ENCODE measurements at regions not wholly inside any gene's neighbourhood (a gene's known extent, or its start where the extent isn't known, plus 50 kb on each side); places are given as distances from the start of the nearest gene placed in this dataset.
"Not testable (repeated sequence)": the region's sequence is repeated elsewhere in the genome, so short reads cannot be mapped to it uniquely, and the experiment has no call there.

DNA sequence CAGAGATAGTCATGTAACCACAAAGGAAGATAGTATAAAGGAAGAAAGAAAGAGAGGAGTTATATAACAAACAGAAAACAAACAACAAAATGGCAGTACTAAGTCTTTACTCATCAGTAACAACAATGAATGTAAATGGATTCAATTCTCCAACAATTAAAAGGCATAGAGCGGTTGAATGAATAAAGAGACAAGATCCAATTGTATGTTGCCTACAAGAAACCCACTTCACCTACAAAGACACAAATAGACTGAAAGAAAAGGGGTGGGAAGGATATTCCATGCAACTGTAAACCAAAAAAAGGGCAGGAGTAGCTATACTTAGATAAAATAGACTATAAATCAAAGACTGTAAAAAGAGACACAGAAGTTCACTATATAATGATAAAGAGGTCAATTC is 157.3 kb upstream of the CREB1 start:
- no peak for DNase-seq

DNA sequence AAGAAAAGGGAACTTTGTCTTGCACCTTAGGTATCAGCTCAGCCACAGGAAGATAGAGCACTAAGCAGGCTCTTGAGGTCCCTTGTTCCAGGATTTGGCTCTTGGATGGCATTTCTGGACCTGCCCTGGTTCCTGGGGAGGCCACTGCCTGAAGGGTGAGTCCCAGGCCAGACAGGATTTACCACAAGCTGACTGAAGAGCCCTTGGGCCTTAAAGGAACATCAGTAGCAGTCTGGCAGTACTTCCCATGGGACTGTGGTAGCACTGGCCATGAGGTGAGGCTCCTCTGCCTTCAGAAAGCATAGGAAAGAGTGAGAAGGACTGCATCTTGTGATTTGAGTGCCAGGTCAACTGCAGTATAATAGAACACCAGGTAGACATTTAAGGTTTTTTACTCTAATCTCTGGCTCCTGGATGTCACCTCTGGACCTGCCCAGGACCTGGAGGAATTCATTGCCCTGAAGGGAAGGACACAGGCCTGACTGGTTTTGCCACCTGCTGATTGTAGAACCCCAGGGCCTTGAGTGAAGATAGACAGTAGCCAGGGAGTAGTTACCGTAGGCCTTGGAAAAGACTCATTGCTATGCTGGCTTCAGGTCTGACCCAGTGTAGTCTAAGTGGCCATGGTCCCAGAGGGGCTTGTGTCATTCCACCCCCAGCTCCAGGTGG is 154.4 kb upstream of the CREB1 start:
- no peak for DNase-seq

DNA sequence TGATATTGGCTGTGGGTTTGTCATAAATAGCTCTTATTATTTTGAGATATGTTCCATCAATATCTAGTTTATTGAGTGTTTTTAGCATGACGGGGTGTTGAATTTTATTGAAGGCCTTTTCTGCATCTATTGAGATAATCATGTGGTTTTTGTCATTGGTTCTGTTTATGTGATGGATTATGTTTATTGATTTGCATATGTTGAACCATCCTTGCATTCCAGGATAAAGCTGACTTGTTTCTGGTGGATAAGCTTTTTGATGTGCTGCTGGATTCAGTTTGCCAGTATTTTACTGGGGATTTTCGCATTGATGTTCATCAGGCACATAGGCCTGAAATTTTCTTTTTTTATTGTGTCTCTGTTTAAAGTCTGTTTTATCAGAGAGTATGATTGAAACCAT is 151.1 kb upstream of the CREB1 start:
- DNase-seq: not testable (repeated sequence)

DNA sequence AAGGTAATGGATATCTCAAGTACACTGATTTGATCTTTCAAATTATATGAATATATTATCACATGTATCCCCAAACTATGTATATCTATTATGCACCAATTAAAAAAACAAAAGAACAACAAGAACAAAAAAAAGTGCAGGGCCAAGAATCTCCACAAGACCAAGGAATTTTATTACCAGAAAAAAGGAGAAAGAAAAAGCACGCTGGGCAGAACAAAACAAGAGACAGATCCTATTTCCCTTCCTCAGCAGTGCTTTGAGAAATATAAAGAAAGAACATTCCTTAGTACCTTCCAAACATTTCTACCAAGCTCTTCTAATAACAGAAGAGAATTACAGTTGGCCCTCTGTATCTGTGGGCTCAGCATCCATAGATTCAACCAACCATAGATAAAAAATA is 144.7 kb upstream of the CREB1 start:
- DNase-seq: no peak

DNA sequence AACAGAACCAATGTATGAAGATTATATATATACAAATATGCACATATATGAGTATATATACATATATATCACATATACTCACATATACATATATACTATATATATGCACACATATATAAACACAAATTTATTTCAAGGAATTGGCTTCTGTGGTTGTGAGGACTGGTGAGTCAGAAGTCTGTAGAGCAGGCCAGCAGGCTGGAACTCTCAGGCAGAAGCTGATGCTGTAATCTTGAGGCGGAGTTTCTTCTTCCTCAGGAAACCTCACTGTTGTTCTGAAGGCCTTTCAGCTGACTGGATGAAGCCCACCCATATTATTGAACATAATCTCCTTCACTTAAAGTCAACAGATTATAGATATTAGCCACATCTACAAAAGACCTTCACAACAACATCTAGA is 143.9 kb upstream of the CREB1 start:
- no peak for DNase-seq

DNA sequence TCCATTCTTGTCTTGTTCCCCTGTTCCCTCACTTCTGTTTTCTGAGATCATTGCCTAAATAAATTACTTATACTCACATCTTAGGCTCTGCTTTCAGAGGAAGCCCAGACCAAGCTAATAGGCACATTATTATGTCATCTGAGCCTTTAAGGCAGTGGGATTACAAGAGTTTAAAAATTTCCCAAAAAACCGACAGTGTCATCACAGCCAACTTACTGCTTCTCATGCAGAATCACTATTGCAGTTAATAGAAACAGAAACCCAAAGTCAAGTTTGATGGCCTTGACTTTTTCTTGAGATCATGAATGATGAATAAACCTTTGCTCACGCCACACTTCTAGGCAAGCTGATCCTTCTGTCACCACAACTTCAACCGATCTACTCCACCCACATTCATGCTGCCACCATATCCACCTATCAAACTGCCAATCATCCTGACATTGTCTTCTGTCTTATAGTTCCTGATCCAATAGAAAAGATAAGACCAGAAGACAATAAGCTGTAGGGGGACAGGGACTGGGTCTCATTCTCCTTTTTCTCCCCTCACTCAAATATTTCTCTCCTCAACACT is 142.7 kb upstream of the CREB1 start:
- DNase-seq: no peak

DNA sequence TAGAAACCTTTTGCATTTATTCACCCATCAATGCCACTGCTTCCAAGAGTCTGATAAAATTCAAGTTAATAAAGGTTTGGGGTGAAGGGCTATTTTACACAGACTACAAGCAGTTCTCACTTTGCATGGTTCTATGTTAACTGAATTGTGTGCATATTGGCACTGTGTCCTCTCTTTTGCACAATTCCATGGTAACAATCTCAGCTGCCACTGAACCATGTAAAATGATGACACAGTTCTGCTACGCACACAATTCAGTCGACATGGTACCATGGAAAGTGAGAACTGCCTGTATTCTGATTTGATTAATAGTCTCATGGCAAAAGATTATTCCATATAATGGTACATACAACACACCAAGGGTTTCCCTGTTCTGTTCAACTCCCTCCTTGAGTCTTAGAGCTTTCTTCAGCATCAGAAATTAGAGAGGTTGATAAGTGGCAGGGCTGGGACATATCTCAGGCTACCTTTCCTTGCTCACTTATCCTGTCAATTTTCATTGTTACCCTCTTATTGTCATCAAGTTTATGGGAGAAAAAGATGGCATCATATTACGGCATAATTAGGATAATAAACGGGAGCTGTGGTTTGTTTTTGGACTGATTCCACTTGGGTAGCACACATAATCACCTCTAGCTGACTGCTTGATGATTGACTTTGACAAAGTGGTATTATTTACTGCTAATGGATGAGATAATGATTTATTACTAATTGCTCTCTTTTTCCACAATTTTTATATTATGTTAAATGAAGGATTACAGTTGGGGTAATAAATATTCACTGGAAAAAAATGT is 139.3 kb upstream of the CREB1 start:
- DNase-seq: no peak

DNA sequence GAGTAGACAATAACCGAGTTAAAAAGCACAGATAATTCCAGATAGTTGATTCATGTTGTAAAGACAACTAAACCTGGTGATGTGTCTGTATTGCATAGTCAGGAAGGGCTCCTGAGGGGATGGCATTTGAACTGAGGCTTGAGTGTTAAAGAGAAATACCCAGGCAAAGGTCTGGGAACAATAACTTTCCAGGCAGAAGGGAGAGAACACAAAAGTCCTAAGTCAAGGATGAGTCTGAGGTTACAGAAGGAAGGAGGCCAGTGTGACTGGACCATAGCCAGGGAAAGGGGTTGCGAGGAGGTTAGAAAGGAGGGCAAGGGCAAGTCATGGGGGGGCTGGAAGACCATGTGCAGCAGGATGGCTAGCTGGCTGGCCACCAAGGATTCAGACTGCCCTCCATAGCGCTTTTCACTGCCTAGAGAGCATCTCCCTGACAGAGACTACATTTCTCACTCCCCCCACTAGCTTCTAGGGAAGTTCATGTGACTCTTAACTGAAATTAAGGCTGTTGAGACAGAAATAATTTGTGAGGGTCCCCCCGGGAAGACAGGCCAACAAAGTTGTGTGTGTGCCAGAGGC is 135.5 kb upstream of the CREB1 start:
- DNase-seq: no peak

DNA sequence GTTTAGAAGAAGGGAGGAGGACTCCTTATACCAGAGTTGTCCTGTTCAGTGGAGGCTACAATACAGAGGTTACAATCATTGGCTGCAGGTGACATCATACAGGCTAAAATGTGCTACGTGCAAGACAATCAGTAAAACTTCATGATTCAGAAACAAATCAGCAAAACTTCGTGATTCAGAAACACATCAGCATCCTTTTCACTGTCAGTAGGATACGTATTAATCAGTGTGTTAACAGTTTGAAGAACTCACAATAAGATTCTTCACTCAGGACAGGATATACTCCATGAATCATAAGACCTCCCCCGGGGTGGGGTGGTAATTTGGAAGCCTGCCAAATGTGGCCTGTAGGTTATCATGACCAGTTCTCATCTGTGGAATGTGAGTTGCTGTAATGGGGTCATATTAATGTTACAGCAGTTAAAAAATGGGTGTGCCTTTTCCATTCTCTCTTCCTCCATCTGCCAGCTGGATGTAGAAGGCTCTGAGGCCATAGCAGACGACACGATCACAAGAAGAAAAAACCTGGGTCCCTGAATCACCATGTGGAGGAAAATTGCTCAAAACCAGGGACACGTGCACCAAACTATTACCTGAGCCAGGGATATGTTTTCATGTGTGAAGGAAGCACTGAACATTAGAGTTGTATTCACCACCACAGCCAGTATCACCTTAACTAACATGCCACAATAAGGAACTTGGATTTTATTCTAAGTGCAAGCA is 134.8 kb upstream of the CREB1 start:
- DNase-seq: peak; percentile 69

DNA sequence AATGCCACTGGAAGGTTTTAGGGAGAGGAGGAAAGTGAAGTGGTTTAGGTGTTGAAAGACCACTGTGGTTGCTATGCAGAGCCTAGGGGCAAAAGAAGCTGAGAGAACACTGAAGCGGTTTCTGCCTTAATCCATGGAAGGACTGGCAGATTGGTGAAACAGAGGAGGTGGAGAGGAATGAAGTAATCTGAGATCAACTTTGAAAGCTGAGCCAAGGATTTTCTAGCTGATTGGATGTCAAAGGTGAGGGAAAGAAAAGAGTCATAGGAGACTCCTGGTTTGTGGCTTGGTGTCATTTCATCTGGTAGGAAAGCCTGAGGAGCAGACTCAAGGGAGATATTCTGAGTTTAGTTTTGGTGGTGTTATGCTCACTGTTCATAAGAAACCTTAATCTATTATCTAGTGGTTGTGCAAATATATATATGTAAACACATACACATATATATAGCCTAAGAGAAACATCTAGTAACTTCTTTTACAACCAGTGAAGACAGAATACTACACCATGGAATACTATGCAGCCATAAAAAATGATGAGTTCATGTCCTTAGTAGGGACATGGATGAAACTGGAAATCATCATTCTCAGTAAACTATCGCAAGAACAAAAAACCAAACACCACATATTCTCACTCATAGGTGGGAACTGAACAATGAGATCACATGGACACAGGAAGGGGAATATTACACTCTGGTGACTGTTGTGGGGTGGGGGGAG is 134.1 kb upstream of the CREB1 start:
- no peak for DNase-seq

DNA sequence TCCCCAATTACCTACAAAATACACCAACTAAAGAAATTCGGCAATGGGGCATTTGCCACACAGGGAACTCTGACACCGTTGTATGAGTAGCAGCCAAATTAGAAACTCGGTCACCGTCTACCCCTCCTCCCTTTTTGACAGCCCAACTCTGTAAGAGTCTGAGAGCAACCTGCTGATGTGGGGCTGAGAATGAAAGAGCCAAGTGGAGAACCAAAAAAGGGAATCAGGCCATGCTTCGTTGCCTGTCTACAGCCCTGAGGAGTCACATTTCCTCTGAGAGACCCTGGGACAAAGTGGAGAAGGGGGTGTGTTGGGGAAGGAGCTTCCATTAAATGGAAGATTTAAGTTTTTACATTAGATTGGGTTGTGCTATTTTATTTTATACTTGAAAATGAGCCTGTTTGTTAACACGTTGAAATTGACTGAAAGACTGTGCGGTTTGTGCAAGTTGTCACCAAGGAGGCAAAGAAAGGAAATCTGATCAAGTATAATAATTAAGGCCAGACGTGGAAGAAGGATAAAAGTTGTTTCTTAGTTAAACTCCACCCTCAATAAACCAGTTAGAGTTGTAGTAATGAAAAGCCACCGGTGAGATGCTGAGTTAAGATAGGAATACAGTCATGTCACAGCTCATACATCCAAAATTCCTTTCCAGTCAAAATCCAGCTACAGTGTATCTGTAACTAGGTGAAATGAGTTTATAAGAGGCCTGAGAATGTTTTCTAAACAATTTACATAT is 131.7 kb upstream of the CREB1 start:
- no peak for DNase-seq

DNA sequence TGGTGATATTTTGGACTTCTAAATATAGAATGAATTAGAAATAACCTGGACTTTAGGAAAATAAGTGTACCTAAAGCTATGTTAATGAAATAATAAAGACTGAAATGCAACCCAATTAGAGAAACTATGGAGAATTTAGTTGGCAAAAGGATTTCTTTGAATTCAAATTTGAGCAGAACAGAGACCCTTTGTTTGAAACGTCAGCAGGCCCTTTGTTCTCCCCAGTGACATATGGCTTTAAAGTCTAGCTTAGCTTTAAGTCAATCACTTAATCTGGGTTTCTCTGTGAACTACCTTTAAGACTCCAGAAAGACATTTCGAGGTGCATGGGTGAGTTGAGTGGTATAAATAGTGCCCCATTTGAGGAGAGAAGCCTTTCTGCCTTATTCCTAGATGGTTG is 130.5 kb upstream of the CREB1 start:
- no peak for DNase-seq

DNA sequence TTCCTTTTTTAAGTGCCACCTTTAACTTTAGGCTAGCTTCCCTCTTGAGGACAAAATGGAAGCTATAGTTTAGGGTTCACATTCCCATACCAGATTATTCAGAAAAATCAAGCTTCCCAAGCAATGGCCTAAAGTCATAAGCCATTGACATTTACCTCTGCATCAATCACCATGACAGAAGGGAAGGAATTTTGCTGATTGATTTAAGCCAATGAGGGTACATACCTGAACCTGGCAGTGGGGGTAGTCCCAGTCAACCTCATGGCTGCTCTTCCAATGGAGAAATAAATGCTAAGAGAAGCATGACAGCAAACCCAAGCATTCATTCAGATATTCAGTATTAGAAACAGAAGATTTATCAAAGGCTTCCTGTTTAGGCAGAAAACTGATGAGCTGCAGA is 128.4 kb upstream of the CREB1 start:
- DNase-seq: no peak

DNA sequence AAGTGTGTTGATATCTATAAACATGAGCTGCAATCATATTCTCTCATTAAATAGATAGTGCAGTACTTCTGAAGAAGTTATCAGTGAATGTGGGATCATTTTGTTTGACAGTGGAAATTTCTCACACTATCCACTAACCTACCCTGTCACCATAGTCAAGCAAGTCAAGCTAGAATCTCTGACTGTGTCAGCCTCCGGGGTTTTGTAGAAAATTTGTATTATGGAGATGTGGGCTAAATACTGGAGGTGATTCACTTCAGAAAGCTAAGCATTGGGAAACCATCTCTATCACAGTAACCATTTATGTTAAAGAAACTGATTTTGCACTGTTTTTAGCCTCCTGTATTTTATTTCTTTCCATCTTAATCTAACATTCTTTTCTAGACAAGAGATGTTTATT is 126.6 kb upstream of the CREB1 start:
- DNase-seq: no peak

DNA sequence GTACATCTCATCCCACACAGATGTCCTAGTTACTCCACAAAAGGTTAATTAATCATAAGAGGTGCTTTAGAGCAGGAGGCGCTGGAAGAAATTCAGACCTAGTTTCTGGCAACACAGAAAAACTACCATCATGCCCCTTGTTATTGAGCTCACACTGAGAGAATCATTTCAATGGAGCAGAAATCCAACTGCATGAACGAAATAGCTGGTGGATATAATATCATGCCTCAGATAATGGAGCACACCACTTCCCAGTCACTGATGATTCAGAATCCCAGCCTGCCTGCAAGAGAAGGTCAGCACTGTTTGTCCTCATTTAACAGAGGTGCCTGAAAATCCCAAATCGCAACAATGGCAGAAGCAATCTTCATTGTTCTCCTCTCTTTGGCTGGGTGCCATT is 125.8 kb upstream of the CREB1 start:
- DNase-seq: no peak

DNA sequence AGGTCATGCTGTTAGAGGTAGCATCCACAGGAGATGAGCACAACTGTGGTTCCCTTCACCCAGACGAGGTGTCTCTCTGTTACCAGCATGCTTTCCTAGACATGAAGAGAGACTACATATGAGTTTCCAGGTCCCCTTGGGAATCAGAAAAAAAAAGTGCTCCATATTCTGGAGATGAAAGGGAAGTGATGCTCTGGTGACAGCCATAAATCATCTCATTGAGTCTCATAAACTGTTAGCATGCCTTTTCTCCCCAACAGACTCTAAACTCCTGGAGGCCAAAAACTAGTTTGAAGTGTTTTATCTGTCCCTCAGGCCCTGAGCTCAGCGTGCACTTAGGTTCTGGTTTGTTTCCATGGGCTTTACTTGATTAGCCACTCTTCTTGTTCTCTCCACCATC is 124.6 kb upstream of the CREB1 start:
- DNase-seq: no peak

DNA sequence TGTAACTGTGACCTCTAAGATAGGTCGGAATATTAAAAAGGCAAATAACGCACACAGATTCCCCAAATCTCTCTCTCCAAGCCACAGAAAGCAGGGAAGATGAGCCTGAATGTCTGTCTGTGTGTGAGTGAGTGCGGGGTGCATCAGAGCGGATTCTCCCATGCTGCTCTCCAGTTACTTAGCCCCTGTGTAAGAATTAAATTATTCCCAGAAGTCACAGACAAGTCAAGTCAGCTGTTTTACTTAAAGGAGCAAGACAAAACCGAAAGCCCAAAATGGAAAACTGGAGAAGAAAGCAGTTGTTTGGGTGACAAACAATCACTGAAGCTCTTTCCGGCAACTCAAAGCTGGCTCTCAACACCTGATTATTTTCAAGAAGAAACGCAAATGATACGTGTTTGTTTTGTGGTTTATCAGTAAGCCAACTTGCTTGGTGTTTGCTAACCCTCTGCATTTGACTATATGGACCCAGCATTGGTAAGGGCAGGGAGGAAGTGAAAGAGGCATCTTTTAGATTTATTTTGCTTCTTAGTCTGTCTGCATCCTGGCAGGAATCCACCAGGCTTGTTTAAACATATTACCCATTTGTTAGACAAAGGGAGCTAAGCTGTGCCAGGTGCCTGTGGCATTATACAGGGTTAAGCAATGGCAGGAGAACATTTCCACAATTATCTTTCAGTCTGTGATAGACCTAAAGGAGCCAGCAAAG is 121.5 kb upstream of the CREB1 start:
- DNase-seq: no peak

DNA sequence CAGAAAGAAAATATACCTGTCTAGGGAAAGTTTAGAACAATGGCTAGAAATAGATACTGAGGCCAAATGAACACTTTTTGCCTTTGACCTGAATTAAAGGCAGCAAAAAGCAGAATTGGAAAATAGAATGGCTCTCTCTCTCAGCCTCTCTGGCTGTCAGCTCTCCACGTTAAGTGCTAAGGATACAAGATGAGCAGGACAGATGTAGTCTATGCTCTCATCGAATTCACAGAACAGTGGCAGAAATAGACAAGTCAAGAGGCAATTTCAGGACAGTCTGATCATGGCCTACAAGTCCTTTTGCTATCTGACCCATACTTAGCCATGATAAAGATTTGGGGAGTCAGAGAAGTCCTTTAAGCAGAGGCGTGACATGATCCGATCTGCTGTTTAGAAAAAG is 120.2 kb upstream of the CREB1 start:
- DNase-seq: no peak

DNA sequence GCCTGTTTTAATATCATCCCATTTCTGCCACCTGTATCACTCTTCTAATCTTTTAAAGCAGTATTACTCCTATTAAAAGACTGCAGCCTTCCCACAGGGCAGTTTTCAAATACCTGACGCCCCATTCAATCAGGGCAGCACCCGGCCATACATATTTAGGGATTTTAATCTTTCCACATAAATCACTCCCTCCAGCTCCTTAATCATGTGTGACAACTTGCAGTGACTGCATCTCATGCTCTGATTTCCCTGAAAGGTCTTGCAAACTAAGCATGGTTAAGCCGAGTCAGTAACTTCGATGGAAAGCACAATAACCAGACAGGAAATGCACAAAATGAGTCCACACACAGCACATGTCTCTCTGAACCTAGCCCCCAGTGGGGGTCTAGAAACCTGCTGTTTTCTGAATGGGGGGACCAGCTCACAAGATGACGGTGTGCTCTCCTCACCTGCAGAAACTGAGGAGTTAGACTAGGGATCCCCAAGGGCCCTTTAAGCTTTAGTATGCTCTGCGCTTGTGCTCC is 116.9 kb upstream of the CREB1 start:
- peak; percentile 6 for DNase-seq

DNA sequence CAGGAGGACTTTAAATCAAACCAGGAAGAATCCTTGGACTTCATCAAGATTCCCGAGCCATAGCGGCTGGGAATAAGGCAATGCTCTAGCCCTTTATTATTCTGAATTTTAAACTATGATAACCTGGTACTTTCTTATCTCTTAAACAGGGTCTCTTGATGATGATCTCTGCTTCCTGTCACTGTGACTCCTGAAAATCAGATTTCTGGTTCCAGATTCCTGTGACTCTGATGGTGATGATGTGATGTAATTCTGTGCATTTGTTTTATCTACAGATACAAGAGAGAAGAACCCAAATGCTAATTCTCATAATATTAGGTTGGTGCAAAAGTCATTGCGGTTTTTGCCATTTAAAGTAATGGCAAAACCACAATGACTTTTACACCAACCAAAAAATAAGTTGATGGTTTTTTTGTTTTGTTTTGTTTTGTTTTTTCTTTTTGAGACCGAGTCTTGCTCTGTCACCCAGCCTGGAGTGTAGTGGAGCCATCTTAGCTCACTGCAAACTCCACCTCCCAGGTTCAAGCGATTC is 116.3 kb upstream of the CREB1 start:
- no peak for DNase-seq

DNA sequence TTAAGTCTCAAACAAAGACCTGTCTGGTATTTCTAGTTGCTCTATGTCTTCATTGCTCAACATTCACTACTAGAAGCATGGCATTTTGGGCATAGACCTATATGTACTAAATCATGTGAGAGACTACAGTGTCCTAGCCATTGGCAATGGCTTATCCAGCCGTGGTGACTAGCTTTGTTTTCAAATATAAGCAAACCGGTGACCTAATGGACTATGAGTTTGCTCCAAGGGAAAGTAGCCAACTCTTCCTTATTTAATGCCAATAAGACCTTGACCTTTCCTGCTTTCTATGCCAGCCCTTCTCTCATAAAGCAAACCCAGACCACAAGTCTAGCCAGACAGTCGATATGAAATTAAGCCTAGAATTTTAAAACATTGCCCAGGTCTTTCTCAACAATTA is 113.7 kb upstream of the CREB1 start:
- no peak for DNase-seq
